GM19099 (cell line): ENCODE measurements at regions not wholly inside any gene's neighbourhood (a gene's known extent, or its start where the extent isn't known, plus 50 kb on each side); places are given as distances from the start of the nearest gene placed in this dataset.

ENCODE experiments used
- POLR2A ChIP-seq: IDR thresholded peaks from 3 replicates; pipeline ENCODE4 v1.6.1; 2011; ENCODE audit warnings: low read depth; ENCODE audit not compliant: insufficient read length; ENCODE audit errors: extremely low read depth

DNA sequence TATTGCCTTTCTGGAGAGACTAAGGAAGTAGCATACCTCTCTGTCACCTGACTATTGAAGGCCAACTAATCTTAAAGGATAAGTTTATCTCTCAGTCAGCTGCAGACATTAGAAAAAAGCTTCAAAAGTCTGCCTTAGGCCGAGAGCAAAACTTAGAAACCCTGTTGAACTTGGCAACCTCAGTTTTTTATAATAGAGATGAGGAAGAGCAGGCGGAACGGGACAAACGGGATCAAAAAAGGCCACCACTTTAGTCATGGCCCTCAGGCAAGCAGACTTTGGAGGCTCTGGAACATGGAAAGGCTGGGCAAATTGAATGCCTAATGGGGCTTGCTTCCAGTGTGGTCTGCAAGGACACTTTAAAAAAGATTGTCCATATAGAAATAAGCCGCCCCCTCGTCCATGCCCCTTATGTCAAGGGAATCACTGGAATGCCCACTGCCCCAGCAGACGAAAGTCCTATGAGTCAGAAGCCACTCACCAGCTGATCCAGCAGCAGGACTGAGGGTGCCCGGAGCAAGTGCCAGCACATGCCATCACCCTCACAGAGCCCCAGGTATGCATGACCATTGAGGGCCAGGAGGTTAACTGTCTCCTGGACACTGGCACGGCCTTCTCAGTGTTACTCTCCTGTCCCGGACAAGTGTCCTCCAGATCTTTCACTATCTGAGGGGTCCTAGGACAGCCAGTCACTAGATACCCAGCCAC, 61.5 kb upstream of the FAM98A start:
- no peak for TF ChIP-seq POLR2A

GRCh38 chr2:33655626-33656320, 56.7 kb upstream of the FAM98A start:
- no peak for TF ChIP-seq POLR2A

GRCh38 chr2:33652830-33653229, 53.7 kb upstream of the FAM98A start:
- TF ChIP-seq POLR2A: no peak

GRCh38 chr2:33650171-33650570, 51.1 kb upstream of the FAM98A start:
- TF ChIP-seq POLR2A: no peak
